ENCODE measurements at regions not wholly inside any gene's neighbourhood (a gene's known extent, or its start where the extent isn't known, plus 50 kb on each side); places are given as distances from the start of the nearest gene placed in this dataset.
"Not testable (repeated sequence)": the region's sequence is repeated elsewhere in the genome, so short reads cannot be mapped to it uniquely, and the experiment has no call there.

GRCh38 chr13:94837056-94837455, 124.7 kb upstream of the SOX21 start:
- TF ChIP-seq CTCF (IDR thresholded peaks at IDR 0.05); POLR2AphosphoS5 (IDR thresholded peaks at IDR 0.05; ENCODE audit: low read depth, low read length); TCF7L2 (IDR thresholded peaks at IDR 0.05; ENCODE audit: low read depth, low read length): not testable (repeated sequence)
- TF ChIP-seq, protein P1, sequence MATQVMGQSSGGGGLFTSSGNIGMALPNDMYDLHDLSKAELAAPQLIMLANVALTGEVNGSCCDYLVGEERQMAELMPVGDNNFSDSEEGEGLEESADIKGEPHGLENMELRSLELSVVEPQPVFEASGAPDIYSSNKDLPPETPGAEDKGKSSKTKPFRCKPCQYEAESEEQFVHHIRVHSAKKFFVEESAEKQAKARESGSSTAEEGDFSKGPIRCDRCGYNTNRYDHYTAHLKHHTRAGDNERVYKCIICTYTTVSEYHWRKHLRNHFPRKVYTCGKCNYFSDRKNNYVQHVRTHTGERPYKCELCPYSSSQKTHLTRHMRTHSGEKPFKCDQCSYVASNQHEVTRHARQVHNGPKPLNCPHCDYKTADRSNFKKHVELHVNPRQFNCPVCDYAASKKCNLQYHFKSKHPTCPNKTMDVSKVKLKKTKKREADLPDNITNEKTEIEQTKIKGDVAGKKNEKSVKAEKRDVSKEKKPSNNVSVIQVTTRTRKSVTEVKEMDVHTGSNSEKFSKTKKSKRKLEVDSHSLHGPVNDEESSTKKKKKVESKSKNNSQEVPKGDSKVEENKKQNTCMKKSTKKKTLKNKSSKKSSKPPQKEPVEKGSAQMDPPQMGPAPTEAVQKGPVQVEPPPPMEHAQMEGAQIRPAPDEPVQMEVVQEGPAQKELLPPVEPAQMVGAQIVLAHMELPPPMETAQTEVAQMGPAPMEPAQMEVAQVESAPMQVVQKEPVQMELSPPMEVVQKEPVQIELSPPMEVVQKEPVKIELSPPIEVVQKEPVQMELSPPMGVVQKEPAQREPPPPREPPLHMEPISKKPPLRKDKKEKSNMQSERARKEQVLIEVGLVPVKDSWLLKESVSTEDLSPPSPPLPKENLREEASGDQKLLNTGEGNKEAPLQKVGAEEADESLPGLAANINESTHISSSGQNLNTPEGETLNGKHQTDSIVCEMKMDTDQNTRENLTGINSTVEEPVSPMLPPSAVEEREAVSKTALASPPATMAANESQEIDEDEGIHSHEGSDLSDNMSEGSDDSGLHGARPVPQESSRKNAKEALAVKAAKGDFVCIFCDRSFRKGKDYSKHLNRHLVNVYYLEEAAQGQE (IDR thresholded peaks at IDR 0.05; ENCODE audit: insufficient read depth in 1 of 2, low read depth in 2 of 2, low read length in 1 of 2), result not testable (repeated sequence)

Measured in Panc1 (cell line).